HT1080 (cell line): ENCODE measurements at regions not wholly inside any gene's neighbourhood (a gene's known extent, or its start where the extent isn't known, plus 50 kb on each side); places are given as distances from the start of the nearest gene placed in this dataset.

ENCODE experiments used
- DNase-seq: peaks from one replicate; pipeline ENCODE4 v3.0.0-alpha.2; 2015; ENCODE audit warnings: low read depth

DNA sequence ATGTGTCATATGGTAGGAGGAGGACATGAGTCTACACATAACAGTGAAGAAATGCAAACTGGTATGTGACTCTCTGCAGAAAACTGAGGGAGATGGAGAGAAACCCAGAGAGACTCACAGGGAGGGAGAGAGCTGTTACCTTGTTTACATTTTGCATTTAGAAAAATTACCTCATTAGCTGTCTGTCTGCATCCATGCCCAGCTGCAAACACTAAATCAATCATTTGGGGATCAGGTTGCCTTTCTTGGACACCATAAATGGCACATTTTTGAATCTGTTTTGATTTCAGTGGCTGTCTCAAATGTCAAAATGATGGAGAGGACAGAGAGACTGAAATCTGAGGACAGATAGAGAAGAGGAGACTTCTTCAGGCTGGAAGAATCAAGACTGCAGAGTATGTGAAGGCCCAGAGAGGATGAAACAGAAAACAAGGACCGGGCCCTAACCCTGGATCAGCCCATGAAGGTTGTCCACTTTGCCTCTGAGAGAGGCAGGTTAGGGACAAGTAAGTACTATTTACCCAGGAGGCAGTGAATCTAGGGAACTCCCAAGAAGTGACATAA is 92.2 kb downstream of the UNC5CL start:
- no peak for DNase-seq

DNA sequence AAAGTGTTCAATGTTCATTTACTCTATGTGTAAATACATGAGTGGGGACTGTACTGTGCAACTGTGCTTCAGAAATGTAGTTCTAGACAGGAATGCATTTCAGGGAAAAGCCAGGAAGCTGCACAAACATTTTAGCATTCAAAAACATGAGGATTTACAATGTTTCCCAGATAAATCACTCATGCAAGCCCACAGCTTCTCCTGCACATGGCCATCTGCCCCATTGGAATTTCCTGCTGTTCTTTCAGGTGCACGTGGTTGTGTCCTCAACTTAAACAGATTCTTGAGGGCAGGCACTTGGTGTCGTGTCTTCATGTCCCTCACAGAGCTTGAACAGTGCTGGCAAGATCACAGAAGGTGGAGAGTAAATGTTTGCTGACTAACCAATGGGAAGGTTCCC is 101.5 kb downstream of the UNC5CL start:
- no peak for DNase-seq

DNA sequence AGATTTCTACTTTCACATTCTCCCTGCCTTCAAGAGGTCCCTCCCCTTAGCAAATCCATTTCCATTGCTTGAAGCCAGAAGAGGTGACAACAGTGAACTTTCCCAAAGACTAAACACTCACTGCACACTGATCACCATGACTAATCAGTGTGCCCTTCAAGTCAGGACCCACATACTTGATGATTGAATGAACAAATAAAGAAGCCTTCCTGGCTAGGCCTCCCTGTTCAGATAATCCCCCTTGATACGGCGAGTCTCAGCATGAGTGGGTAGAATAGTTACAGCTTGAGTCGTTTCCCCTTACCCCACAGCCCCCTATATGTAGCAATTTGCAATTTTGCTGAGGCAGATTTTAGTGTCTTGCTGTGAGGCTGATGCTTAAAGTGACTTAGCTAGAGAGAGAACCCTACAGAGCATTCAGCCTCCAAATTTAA is 102.2 kb downstream of the UNC5CL start:
- DNase-seq: peak; percentile 94

DNA sequence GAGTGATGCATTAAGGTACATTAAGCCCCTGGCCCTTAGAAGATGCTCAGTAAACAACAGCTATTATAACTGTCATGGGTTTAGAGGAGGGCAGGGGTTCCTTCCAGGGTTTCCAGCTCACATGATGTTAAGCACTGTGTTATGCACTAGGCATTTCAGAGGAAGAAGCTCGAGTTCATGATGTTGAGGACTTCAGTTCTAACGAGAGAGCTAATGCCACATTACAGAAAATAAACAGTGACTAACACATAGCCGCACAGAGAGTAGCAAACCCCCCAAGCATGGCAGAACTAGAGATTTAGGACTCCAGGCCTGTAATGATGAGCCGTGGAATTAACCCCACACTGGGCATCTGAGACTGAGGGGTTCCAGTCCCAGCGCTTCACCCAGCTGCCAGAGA is 105.2 kb downstream of the UNC5CL start:
- DNase-seq: no peak

DNA sequence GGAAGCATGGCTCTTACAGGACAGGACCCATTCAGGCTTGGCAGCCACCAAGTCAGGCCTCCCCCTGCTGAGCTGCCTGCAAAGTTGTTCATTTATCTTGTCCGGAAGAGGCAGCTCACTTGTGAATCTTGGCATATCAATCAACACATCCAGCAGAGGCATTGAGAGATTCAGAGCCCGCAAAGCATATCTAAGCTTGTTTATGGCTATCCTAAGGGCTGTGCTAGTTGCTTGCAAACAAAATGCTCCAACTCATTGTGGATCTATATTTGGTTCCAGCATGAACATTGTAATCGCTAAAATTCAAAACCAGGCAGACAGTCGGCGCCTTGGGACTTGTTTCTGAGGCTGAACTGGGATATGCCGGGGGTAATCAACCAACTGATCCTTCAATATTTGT is 106.1 kb downstream of the UNC5CL start:
- DNase-seq: no peak

DNA sequence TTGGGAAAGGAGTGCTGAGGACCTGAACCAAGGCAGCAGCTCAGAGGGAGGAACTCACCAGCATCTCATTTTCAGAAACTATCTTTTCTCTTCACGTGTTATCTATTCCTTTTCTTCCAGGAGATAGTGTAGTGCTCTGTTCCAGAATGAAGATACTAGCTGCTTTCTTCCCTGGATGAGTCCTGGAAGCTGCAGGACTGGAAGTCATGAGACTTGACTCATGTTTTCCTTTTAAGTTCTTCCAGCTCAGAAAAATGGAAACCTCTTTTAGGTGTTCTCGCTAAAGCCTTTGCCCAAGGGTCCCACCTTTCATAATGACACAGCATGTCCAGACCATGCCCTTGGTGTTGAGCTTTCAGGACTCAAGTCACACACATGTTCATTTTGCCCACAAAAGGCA is 106.7 kb downstream of the UNC5CL start:
- DNase-seq: no peak

DNA sequence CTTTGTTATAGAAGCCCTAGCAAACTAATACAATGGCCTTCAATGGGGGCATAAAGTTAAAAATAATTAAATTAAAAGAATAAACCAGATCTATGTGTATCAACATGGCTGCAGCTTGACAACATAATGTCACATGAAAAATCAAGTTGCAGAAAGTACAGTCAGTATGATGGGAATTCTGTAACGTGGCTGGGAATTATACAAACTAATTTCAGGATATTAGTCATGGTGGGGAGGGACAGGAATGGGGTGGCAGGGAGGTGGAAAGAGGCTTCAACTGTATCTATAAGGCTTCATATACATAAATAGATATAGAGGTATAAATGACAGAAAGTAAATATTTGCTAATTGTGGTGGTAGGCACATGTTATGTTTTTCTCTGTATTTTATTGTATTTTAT is 107.1 kb downstream of the UNC5CL start:
- DNase-seq: peak; percentile 82

DNA sequence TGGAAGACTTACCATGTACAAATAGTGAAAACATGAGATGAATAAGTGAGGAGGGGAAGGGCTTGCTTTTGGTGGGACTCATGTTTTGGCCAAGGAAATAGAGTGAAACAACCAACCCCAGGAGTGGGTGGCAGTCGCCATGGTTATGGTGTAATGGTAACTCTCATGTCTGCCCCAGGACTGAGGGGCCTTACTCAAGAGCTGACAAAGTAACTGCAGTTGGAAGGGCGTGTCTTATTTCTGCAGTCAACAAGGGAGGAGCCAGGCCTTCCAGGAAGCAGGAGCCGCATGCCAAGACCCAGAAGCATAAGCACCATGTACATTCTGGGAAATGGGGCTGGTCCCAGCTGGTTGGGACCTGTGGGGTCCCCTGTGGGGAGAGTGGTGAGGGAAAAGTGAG is 108.5 kb downstream of the UNC5CL start:
- DNase-seq: peak; percentile 40

DNA sequence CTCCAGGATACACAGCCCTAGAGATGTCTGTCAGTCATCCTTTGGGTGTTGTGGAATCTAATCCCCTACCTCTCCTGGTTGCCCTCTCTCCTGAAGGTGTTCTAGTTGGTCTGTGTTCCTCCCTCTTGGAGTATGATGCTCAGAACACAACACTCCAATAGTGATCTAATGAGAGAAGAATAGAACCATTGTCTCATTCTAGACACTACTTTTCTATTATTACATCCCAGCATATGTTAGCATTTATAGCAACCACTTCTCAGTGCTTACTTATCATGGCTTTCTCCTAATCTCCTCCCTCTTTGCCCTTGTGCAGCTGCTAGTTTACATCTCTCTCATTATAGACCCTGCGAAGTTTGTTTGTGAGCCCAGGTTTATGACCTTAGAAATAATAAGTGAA is 109.0 kb downstream of the UNC5CL start:
- DNase-seq: no peak

DNA sequence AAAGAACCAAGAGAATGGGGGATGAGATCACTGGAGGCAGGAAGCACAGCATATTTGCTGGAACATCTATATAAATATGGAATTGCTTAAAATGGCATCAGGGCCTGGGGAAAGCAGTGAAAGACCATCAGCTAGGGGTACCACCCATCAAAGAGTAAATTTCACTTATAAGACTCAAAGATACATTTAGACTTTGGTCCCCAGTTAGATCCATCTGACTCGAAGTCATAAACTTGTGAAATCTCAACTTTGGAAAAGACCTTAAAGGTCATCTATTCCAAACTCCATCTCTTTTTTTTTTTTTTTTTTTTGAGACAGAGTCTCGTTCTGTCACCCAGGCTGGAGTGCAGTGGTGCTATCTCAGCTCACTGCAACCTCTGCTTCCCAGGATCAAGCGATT is 109.8 kb downstream of the UNC5CL start:
- DNase-seq: no peak

DNA sequence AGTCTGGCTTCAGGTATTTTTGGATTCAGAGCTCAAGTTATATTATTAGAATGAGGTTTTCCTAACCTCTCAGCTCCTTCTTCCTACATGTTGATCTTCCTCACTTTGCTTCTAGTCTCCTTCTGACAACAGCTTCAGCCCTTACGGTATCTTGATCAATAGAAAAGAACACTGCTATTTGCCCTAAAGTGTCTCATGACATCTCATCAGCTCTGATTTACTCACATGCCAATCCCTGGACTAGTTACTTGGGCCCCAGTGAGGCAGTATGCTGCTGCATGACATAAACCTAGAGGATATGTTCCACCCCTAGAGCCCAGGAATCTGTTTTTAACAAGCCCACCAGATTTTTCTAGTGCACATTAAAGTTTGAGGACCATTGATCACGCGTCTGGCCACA is 110.3 kb downstream of the UNC5CL start:
- no peak for DNase-seq

DNA sequence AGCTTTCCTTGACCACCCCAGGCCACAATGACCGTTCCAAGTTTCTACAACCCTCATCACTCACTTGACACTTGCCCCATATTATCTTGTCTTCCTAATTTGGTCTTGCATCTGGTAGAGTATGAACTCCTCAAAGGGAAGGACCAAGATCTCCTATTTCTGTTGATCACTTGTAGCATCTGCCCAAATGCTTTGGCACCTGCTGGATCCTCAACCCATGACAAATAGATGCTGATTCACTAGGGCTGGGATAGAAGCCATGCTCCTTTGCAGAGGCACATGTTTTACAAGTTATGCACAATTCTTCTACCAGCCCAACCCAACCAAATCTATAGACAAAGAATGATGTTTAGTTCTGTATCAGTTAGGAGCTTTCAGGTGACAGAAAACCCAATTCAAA is 110.7 kb downstream of the UNC5CL start:
- DNase-seq: no peak

DNA sequence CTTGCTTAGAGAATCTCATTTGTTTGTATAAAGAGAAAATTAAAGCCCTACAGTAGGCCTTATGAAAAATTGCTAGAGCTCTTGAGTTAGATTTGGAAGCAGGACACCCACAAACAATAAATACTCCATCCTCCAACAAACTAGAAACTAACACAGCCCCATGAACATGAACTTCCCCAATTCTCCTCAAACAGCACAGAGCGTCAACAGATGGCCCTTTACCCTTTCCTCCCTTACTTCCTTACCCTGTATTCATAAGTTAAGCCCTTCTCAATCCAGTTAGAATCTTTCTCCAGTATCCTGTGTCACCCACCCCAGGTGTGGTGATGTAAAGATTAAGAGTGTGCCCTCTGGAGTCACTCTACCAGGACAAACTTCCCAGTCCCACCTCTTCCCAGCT is 113.7 kb downstream of the UNC5CL start:
- no peak for DNase-seq

DNA sequence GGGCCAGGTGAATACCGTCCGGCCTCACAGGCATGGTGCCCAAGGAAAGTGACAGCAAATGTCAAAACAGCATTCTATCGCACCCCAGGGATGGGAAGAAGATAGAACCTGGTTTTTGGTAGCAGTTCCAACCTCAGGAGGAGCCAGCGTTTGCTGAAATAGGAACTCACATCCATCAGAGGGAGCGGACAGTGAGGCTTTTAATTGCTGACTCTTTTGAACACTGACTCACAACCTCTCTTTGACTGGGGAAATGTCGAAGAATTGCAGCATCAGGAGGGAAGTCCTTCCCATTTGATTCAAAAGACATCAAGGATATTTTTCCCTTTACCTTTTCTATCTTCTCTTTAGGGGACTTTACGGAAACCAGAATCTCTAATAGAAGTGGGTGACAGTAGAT is 114.2 kb downstream of the UNC5CL start:
- DNase-seq: no peak

DNA sequence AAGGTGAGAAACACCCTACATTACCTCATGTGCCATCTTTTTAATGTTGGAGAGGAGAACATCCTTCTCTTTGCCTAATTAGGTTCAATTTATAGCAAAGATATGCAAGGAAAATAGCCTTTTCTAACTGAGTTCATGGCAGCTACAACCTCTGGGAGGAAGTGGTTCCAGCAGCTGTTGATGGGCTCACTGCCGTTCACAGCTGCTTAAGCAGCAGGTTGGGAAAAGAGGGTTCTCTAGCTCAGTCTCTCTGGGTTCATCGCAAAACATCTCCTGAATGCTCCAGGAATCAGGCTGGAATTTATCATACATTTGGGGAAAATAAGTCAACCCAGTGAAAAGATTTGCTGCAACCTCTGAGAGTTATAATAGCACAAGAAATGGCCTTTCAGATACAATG is 115.1 kb downstream of the UNC5CL start:
- DNase-seq: no peak

DNA sequence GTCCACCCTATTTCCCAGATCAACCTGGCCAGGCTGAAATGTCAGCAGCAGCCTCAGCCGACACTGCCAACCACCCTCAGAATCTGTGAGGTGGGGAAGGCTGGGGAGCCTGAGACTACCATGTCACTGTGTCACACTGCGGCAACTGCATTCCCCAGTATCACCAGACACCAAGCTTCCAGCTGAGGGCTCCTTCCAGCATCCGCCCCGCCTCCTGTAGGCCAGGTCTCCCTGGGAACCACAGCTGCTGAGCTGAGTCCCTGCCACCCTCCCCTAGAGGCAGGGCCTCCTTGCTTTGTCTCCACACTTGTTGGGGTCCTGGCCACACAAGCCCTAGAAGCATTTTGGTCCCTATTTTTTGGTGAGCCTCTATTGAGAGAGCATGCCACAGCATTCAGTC is 115.7 kb downstream of the UNC5CL start:
- no peak for DNase-seq

DNA sequence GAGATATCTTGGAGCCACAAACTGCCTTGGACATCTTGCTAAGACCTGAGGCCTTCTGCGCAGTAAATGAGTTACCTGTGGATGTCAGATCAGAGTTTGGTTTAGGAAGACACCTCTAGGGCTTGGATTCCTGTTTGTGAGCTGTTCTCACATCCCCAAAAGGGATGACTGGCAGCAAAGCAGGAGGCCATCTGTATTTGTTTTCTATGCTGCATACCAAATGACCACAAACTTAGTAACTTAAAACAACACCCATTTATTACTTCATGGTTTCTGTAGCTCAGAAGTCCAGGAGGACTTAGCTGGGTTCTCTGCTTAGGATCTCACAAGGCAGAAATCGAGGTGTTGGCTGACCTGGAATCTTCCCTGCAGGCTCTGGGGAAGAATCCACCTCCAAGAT is 116.7 kb downstream of the UNC5CL start:
- DNase-seq: no peak

DNA sequence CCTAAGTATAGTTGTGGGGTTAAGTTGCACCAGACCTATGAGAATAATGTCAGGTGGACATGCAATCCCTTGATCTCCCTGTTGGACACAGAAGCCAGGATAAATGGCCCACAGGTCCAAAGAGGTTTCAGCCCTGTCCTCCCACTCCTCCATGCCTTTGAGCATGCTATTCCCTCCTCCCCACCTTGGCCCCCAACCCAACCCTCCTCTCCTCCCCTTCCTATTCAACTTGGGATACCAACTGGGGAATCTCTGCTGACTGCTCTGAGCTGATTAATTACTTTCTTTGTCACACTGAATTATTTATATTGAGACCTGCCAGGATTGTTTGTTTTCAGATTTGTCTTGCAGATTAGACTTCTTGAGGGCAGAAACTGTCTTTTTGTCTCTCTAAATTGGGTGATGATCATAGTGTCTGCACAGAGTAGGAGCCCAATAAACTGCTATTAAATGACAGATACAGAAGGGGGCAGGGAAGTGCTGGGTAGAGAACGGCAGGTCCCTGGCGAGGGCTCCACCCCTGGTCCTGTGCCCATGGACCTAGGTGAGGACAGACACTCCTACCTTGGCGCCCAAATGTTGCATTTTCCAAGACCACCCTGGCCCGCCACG is 120.9 kb downstream of the UNC5CL start:
- DNase-seq: no peak

DNA sequence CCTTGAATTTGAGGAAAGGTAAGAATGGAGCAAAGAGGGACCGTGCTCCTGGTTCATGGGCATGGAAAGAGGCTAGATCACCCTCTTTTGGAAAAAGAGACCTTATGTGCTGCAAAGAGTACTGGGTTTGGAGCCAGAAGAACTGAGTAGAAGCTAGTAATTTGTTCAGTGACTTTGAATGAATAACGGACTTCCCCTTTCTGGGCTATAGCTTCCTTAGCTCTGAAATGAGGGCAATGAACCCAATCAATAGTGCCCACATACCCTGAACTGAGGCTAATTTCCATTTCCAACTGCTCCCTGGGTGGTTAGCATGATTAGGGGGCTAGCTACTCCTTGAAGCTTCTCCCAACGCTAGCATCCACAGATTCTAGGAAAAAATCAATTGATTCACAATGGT is 121.4 kb downstream of the UNC5CL start:
- DNase-seq: no peak

DNA sequence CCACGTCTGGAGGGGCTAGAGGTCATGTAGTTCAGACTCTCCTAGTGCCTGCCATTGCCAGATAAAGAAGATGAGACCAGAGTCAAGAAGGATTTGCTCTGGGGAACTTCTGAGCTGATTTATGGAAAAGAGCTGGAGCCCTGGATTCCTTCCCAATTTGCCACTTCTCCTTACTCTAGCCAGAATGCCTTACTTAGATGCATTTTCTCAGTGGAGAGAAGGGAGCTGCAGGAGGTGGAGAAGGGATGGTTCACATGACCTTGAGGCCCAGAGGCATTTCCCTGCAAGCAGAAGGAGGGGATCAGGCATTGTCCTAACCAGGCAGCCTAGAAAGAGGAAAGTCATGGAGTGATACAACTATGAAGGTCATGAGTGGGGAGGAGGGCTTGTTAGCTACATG is 122.2 kb downstream of the UNC5CL start:
- DNase-seq: no peak

DNA sequence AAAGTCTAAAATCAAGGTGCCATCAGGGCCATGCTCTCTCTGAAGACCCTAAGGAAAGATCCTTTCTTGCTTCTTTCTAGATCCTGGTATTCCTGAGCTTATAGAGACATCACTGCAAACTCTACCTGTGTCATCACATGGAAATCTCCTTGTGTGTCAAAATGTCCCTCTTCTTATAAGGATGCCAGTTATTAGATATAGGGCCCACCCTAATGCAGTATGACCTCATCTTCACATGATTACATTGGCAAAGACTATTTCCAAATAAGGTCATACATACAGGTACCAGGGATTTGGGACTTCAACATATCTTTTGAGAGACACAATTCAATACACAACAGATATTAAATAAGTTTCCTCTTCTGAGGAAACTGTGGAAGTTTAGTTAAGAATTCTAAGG is 123.9 kb downstream of the UNC5CL start:
- no peak for DNase-seq

DNA sequence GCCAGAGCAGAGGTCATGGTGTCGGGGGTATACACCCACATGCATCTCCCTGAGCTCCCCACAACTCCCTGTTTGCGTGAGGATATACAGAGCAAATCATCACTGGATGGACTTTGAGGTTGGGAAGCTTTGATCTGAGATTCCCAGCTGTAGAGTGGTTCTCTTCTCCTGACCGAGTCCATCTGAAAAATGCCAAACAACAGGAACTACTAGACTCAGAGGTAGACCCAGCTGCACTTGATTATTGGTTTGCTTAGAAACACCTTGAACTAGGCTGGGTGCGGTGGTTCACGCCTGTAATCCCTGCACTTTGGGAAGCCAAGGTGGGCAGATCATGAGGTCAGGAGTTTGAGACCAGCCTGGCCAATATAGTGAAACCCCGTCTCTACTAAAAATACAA is 125.0 kb downstream of the UNC5CL start:
- DNase-seq: no peak

DNA sequence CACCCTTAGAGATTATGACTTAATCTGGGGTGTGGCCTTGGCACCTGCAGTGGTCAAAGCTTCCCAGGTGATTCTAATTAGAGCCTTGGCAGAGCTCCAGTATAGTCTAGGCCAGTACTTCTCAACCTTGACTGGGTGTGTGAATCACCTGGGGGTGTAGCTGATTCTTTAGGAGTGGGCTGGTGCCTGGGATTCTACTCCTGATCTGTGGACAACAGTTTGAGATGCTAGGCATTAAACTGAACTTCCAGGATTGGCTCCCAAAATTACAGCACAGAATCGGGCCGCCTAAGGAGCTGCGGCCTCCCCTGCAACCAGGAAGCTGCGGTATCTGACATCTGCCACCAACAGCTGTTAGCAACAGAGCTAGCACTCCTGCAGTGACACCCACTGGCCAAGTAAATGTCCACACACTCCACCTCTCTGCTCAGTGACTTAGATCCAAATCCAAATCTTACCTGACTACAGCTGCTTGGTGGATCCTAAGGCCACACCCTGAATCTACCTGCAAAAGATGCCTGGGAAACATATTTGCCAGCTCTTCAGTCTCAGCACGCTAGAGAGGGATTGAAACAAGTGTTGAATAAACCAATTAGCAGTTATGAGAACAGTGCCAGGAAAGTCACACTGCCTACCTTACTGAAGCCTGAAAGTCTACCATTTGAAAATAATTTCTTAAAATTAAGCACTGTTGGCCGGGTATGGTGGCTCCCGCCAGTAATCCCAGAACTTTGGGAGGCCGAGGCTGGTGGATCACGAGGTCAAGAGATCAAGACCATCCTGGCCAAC is 126.7 kb downstream of the UNC5CL start:
- DNase-seq: peak; percentile 43
